Superior temporal gyrus (tissue), 1 donor: ENCODE measurements at regions not wholly inside any gene's neighbourhood (a gene's known extent, or its start where the extent isn't known, plus 50 kb on each side); places are given as distances from the start of the nearest gene placed in this dataset.

Source experiments
- DNase-seq: peaks from one replicate; pipeline ENCODE4 v3.0.0-alpha.2; 2016; ENCODE audit errors: extremely low spot score

- DNase-seq, result no peak
Observed at GRCh38 chr10:94043431-94043990, 49.8 kb downstream of the PLCE1 start.

- DNase-seq, result no peak
Observed at GRCh38 chr10:94046098-94046497, 52.4 kb downstream of the PLCE1 start.

- no peak for DNase-seq
Observed at GRCh38 chr10:94047293-94047692, 53.6 kb downstream of the PLCE1 start.

GRCh38 chr10:94049911-94050310, 56.2 kb downstream of the PLCE1 start:
- no peak for DNase-seq

- DNase-seq, result no peak
Observed at GRCh38 chr10:94052281-94052680, 58.5 kb downstream of the PLCE1 start.

- no peak for DNase-seq
Observed at GRCh38 chr10:94052866-94053791, 59.4 kb downstream of the PLCE1 start.

GRCh38 chr10:94059178-94059883, 65.6 kb downstream of the PLCE1 start:
- no peak for DNase-seq

- no peak for DNase-seq
Observed at GRCh38 chr10:94061026-94061425, 67.3 kb downstream of the PLCE1 start.

- DNase-seq, result no peak
Observed at GRCh38 chr10:94062611-94063010, 68.9 kb downstream of the PLCE1 start.

GRCh38 chr10:94065362-94065761, 71.6 kb downstream of the PLCE1 start:
- DNase-seq, result no peak

GRCh38 chr10:94065787-94066186, 72.1 kb downstream of the PLCE1 start:
- no peak for DNase-seq

- no peak for DNase-seq
Observed at GRCh38 chr10:94066411-94066810, 72.7 kb downstream of the PLCE1 start.

- DNase-seq, result no peak
Observed at GRCh38 chr10:94069884-94070283, 76.2 kb downstream of the PLCE1 start.

GRCh38 chr10:94074462-94074861, 80.7 kb downstream of the PLCE1 start:
- DNase-seq, result no peak

GRCh38 chr10:94075506-94075905, 81.8 kb downstream of the PLCE1 start:
- no peak for DNase-seq

GRCh38 chr10:94076325-94076841, 82.7 kb downstream of the PLCE1 start:
- peak; percentile 59 for DNase-seq

GRCh38 chr10:94077042-94077441, 83.3 kb downstream of the PLCE1 start:
- DNase-seq, result no peak

GRCh38 chr10:94080108-94080507, 86.4 kb downstream of the PLCE1 start:
- DNase-seq, result no peak

- DNase-seq, result no peak
Observed at GRCh38 chr10:94083662-94084265, 90.0 kb downstream of the PLCE1 start.

- no peak for DNase-seq
Observed at GRCh38 chr10:94084344-94084743, 90.6 kb downstream of the PLCE1 start.

GRCh38 chr10:94085288-94085687, 91.6 kb downstream of the PLCE1 start:
- DNase-seq, result no peak
